T follicular helper cell (primary cell): ENCODE measurements at regions not wholly inside any gene's neighbourhood (a gene's known extent, or its start where the extent isn't known, plus 50 kb on each side); places are given as distances from the start of the nearest gene placed in this dataset.

Experiments used
- DNase-seq: peaks from one replicate; pipeline ENCODE4 v3.0.0-alpha.2; 2020; ENCODE audit warnings: low read depth

DNA sequence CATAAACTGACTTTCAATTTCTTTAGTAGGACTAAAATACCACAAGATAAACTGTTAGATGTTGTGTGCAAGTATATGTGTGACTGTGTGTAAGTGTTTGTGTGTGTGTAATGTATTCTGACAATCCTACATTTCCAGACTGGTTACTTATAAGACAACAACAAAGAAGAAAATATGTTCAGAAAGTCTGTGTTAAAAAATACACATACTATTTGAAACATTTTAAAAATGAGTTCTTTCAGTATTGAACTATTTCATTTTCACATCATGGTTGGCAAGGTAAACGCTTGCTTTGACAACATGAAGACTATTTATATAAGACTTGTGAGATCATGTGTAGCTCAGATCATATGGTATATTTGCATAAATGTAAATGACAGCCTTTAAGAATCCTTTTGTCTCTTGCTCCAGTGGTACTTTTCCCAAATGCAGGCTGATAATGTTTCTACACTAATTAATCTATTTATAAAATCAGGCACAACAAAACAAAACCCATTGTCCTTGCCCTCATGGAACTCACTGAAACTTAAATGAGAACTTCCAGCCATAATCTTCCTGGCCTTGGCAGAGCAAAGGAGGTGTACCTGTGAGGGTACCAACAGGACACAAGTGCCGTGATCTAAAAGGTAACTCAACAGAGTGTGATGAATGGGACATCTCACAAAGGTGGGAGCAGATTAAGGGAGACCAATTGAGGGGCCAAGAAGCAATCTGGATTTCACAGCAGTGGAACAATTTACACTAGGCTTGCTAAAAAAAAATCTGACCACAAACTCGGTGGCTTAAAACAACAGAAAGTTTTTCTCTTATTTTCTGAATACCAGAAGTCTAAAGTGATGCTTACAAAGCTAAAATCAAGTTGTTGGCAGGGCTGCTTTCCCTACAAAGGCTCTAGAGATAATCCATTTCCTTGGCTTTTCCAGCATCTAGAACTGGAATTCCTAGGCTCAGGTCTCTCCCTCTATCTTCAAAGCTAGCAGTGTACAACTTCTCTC is 349.0 kb downstream of the TBC1D4 start:
- DNase-seq: no peak

DNA sequence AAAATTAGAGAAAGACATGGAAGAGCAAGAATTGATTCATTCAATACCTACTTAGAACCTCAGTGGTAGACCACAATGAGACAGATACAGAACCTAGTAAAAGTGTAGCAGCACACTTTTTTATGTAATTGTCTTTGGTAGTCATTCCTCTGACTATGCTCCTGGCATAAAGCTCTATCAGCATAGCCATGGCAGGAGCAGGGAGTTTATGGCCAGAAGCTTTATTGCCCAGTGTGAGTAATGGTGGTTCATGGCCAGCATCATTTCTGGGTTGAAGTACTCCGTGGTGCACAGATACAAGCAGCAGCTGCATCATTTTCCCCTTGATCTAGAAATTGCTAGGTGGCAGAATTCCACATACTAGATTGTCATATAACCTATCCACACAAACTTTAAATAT is 352.6 kb downstream of the TBC1D4 start:
- no peak for DNase-seq

DNA sequence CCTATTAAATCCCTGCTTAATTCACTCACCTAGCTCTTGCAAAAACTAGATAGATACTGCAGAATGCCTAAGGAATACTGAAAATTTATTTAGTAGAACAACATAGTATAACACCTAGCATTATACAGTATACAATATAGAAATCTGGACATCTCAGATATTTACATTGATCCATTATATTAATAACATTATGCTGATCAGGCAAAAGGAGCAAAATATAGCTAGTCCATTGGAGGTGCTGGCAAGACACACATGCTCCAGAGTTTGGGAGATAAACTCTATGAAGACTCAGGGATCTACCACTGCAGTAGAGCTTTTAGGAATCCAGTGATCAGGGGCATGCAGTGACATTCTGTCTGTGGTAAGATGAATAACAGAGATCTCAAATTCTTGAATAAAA is 357.6 kb downstream of the TBC1D4 start:
- no peak for DNase-seq

DNA sequence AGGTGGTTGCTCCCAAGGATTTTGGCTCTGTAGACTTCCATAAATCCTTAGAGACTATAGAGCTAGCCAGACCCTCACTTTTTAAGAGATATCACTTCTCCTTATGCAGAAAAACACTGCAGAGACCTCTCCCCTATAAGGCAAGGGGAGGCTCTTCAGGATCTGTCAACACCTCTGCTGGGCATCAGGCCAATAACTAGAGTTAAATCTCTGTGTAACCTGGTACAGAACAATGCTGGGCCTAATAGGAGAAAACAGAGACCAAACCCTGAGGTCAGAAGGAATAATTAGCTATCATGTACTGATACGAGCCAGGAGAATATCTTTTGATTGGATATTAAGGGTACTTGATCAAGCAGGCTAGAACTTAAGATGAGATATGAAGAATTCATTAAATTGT is 358.5 kb downstream of the TBC1D4 start:
- no peak for DNase-seq

DNA sequence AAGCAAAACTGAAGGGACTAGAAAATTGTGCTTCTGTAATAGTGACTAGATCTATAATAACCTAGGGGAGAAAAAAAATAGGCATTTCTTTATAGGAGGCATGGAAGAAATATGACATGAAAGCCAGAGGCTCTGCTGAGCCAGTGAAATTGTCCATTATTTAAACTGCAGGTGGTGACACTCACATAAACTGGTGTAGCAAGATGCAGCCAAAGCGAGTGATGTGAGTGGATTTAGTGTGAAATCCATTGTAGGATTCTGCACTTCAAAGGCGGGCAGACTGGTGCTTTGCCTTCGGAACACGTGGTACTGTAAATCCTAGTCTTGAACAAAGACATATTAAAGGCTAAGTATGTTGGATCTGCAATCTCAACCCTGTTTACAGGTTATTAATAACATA is 361.9 kb downstream of the TBC1D4 start:
- DNase-seq: no peak

DNA sequence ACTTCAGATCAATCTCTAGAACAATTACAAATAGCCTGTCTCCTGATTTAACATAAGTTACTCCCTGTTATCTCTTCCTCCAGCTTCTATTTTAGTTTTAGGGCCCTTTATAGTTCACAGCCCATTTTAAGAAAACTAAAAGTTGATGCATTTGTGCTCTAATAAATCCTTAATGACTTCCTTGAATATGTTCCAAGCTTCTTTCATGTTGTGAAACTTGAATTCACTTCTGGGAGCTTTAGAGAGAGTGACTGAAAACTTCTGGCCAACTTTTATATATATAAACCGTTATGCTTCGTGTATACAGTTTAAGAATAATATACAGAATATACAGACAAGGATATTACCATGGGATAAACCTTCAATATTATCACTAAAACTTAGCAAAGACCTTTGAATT is 366.8 kb downstream of the TBC1D4 start:
- DNase-seq: no peak

DNA sequence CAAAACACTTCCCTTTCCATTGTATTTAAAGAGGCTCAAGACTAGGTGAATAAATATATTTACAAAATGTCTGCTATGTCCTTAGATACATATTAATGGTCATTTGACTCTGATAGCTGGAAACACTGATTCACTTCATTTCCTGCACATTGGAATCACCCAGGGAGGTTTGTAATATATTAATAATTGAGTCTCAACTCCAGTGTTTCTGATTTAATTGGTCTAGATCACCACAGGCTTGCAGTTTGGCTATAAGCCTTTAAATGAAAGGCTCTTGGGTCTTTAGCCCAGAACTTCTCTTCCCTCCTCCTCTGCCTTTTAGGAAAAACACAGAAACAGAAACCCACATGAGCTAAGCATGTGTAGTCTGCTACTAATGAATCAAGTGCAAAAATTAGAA is 378.0 kb downstream of the TBC1D4 start:
- DNase-seq: no peak

DNA sequence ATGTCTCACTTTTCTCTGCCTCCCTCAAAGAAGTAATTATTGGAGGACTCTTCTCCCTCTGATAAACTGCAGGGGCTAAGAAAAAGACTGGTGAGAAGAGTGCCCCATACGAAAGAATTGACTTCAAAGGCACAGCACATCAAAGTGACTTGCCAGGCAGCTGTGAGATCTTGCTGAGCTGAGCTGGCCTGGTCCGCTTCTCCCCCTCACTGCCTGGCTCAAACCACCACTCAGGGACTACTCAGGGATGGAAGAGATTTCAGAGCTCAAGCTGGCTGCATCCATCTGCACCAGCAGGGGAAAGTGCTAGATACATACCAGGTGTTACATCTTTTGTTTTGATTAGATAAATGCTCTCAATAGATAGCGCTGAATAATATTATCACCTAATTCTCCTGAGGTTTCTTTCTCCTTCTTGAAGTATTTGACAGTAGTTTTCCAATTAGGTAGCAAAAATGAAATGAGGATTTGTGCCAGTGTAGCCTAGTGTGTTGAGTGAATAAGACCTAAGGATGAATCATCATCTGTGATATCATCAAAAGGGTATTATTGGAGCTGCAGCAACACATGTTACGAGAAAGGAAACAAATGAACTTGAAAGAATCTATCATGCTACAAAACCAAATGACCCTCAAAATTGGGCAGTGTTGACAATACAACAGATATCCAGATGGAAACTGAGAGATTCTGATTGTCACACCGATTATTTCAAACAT is 379.8 kb downstream of the TBC1D4 start:
- DNase-seq: no peak

DNA sequence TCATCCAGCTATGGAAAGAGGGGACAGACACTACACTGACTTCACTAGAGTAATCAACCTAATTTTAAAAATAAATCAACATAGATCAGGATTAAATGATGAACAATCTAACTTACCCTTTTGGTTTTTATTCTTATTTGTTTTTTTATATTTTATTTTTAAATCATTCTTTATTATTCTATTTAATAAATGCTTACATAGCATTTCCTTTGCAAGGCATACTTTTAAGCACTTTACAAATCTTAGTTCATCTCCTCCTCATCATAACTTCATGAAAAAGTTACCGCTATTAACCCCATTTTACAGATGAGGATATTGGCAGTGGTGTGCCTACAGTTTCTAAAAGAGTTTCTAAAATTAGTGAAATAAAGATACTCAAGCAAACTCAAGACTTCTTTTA is 380.6 kb downstream of the TBC1D4 start:
- DNase-seq: no peak

DNA sequence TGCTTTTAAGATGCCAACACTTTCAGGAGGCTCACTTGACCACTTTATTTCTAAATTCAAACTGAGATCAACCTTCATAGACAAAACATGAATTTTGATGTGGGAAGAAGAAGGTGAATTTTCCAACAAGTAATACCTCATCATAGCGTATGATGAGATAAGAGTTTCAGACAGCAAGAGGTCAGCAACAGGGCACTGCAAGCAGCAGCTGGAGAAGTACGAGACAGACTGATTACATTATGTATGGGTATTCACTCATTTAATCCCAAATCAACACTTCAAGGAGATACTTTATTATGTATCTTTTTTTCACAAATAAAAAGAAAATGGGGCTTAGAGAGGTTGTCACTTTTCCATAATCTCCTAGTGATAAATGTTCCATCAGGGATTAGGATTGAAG is 389.8 kb downstream of the TBC1D4 start:
- DNase-seq: no peak

DNA sequence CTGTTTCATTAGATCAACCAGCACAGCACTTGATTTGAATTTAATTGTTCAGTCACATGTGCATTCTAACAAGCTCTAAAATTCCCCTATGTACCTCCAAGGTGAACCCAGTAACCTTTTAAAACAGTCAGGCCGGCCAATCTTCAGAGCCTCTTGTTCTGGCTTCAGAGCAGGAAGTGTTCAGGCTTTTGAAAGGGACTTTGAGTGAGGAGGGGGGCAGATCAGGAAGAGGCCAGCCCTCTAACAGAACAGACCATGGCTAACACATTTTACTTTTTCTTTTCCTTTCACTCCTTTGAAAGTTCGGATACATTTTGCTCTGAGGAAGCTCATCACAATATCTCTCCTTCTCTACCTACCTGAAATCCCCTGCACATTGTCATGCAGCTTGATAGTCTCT is 390.3 kb downstream of the TBC1D4 start:
- no peak for DNase-seq

DNA sequence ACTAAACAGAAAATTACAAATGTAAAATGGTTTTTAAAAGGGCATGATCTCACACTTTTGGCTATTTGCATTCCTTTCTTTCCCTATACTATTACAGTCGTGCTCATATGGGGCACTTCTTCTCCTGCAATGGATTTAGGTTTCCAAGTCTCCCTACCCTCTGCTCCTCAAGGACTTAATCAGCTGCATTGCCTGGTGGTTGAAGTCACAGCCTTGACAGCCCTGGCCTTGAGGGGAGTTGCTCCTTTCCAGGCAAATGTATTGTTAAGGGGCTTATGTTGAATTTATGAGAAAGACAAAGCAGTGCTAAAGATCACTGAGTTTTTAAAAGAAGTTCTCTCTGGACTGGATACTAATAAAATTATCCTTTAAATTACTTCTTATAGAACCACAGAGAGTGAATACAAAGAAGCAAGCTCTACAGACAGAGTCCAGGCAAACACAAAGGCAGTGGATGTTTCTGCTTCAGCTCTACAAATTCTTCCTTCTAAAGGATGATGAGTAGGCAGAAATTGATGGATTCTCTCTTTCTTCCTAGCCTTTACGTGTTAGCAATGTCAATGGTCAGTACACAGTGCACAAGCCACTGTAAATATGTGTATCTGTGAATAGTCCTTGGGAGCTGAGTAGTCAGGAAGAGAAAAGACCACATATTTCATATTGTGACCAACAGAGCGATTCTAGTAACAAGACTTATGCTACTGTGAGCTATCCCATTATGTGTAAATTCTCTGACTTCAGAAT is 390.9 kb downstream of the TBC1D4 start:
- no peak for DNase-seq

DNA sequence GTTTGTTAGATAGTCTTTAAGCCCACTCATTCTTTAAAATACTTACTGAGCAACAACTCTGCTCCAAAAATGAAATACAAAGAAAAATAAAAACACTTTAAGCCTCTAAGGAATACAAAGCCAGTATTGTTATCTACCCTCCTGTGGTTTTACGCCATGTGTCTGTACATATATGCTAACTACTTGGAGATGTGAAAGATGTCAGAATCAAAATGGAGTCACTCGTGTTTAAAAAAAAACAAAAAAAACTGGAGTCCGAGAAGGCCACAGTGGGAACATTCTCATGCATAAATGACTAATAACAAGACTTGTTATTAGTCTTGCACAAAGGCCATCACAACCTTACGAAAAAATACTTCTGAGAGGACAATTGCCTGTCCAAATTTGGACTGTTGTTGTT is 393.1 kb downstream of the TBC1D4 start:
- DNase-seq: no peak

DNA sequence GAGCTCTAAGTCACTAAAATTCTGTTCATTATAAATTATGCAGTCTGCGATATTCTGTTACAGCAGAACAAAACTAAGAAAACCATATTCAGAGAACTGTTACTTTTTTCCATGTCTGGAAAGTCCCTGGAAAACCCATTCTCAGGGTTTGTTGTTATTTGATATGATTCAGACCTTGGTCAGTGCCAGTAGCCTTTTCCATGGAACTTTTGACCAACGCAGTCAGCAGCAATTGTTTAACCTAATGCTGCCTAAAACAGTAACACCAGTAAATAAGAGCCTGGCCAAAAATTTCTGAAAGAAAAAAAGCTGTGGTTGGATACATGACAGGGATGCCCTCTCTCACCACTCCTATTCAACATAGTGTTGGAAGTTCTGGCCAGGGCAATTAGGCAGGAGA is 402.7 kb downstream of the TBC1D4 start:
- no peak for DNase-seq

DNA sequence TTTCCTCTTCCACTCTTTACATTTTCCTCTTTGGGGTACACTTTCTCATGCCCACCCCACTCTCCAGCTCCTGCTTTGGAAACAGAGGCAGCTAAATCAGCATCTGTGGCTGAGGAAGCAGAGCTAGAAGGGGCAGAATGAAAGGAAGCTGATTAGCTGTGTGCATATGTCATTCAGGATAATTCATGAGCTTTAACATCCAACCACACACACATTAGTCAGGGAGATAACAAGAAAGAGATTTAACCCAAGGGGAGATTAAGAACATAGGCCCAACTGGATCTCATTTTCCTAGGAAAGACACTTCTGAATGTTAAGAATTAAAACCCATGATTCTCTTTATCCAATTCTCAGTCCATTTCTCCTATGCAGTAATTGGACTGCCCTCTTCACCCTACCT is 405.5 kb downstream of the TBC1D4 start:
- no peak for DNase-seq

DNA sequence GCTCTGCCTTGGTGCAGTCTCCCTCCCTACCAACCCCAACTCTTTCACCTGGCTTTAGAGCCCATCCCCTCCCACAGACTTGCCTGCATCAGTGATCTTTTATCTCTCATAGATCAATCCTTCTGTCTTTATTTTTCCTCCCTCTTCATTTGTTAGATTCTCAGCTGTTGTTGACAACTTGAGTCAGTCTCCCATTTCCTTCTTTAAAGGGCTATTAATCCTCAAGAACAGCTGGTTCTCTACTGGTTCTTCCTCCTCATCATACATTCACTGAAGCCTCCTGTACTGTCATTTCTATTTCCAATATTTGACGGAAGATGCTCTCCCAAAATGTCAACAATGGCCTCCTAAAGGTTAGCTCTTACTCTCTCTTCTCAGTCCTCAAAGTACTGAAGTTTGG is 408.2 kb downstream of the TBC1D4 start:
- DNase-seq: no peak

DNA sequence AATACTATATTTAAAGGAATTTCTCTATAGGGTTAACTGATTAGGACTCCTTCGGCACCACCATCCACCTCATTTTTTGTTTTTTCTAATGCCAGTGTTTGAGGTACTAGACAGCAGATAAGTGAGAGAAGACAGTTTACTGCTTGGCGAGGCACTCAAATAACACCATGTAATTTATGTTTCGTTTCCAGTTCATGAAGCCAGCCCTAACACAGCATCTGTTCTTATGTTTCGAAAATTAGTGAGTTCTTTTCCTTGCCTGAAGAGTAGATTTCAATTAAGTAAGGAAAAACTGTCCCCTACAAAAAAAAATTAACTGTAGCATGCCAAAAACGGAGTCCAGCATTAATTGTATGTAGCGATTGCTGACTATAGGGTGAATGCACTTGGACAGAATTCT is 409.1 kb downstream of the TBC1D4 start:
- DNase-seq: no peak

DNA sequence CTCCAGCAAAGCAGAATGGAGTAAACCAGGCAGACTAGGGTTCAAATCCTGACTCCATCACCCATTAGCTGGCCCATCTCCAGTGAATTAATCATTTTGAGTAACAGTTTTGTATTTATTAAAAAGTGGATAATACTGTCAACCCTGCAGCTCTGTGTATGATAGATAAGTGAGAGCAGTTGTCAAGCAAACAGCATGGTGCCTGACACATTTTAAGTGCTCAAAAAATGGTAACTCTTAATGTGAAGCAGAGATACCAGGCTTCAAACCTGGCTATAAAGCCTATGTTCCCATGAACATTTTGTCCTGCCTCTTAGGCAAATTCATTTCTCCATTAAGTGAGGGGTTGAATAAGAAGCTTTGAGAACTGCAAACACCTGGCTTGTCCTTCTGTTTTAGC is 409.6 kb downstream of the TBC1D4 start:
- no peak for DNase-seq

DNA sequence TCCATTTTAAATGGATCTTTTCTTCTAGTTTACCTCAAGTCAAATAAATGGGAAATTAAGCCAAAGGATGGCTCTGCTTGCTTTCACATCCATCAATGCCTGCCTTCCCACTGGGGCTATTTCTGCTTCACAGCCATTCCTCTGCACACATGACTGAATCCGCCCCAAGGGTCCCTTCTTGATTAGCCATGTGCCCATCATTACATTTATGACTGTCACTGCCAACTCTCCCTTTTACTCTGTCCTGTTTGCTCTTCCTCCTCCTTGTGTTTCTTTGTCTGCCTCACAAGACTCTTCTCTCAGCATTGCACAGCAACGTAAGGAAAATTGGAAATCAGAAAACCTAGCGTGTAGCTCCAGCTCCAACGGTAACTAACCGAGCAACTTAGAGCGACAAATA is 410.2 kb downstream of the TBC1D4 start:
- no peak for DNase-seq

DNA sequence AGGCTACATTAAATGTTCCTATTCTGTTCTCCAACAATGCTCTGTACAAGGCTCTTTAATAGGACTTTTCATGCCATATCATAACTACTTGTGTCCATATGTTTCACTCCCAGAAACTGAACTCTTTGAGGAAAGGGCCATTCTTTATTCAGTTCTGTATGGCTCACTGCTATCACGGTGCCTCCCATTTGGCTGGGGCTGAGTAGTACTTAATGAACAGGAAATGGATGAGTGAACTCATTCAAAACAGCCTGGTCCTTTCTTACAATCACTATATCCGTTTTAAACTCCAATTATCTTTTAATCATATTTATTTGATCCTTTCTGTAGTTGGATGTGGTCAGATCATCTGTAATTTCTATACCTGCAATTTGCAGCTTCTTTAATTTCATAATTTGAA is 410.6 kb downstream of the TBC1D4 start:
- DNase-seq: no peak

DNA sequence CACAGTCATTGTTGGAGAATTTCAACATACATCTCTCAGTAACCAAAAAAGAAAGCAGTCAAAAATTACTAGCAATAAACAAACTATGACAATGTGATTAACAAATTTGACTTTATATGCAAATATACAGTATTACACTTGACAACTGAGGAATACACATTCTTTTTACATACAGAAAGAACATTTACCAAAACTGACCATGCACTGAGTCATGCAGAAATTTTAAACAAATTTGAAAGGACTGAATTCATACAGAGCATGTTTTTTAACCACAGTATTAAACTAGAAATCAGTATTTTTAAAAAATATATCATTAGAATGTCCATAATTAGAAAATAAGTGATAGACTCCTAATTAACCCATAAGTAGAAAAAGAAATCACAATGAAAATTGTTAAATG is 420.1 kb downstream of the TBC1D4 start:
- no peak for DNase-seq

DNA sequence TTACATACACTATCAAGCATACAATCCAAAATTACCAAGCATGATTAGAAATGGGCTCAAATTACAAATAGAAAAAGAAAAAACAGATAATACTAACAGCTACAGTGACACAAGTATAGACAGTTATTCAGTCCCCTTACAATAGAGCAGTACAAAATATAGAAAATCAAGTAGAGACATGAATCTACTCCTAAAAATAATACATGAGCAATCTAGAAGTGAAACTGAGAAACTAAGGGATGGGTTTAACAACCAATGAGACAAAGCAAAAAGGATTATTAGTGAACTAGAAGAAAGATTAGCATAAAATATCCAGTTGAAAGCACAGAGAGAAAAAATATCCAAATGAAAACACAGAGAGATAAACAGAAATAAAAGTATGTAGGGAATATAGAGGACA is 426.7 kb downstream of the TBC1D4 start:
- no peak for DNase-seq

DNA sequence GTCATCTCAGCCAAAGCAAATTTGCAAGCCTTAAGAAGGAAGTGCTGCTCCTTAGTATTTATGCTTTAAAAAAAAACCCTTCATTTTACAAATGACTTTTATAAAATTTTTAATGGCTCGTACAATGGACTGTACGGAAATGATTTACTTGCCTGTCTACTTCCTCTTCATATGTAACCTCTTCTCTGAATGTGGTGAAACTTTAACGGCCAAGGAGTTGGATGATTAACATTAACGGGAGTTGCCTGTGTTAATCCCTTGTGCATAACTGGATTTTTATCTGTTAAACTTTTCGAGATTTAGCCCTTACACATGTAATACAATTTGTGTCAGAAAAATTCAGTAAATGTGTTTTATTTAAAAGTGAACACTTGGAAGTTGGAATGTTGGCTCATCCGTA is 429.4 kb downstream of the TBC1D4 start:
- DNase-seq: no peak
